Gastrocnemius medialis (tissue), 4 donors: ENCODE measurements at regions not wholly inside any gene's neighbourhood (a gene's known extent, or its start where the extent isn't known, plus 50 kb on each side); places are given as distances from the start of the nearest gene placed in this dataset.

Experiments used
- CTCF ChIP-seq, 5 experiments: fragments of 450-650 bp in 3 of 5; fragments of 200-600 bp in 2 of 5; sonication (generic) in 2 of 5; IDR thresholded peaks in 4 of 5; conservative IDR thresholded peaks in 1 of 5; 1 replicate in 4 of 5; 2 replicates in 1 of 5; pipeline ENCODE4 v1.5.1; 2016 to 2019; ENCODE audit warnings: antibody characterized with exemption in 5 of 5, mild to moderate bottlenecking in 3 of 5, moderate library complexity in 3 of 5
- POLR2A ChIP-seq, 2 donors: fragments of 450-650 bp; IDR thresholded peaks; one replicate each; pipeline ENCODE4 v1.6.1; 2017; ENCODE audit warnings: antibody characterized with exemption in 2 of 2, mild to moderate bottlenecking in 2 of 2, moderate library complexity in 2 of 2

DNA sequence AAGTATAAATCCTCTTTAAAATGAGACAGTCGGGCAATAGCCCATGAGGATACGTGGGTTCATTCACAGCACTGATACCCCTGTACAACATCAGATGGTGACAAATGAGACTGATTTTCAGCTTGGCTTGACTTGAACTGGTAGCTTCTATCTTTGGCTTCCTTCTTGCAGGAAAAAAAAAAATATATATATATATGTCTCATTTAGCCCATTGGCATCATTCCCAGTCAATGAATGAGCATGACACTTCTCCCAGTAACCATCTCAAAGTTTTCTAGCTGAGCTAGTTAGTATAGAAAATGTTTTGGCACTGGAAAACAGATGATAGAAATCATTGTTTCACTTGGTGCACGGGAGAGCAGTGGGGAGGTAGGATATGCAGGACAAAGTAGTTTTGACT is 222.5 kb upstream of the TAS2R1 start:
- no peak for TF ChIP-seq CTCF (IDR thresholded peaks at IDR 0.05 in 4 of 5, conservative IDR thresholded peaks at IDR 0.05 in 1 of 5)
- TF ChIP-seq POLR2A (IDR thresholded peaks at IDR 0.05): no peak
